CD4-positive, alpha-beta T cell (primary cell): ENCODE measurements at regions not wholly inside any gene's neighbourhood (a gene's known extent, or its start where the extent isn't known, plus 50 kb on each side); places are given as distances from the start of the nearest gene placed in this dataset.
"Not testable (repeated sequence)": the region's sequence is repeated elsewhere in the genome, so short reads cannot be mapped to it uniquely, and the experiment has no call there.

Experiments
- ATAC-seq: fragments of 200-7000 bp; cut with Tn5 transposase; one replicate; pipeline ENCODE4 v1.10.0; 2022; ENCODE audit warnings: mild to moderate bottlenecking; ENCODE audit not compliant: poor library complexity
- CTCF ChIA-PET: fragments of 350-600 bp; sonication (Branson Sonifier 250); formaldehyde crosslinking; loops from one replicate; lab custom pipeline; 2021; ENCODE audit warnings: antibody characterized with exemption, inconsistent platforms; lab: Charles Lee
- POLR2A ChIA-PET: fragments of 350-600 bp; sonication (Branson Sonifier 250); formaldehyde crosslinking; loops from one replicate; lab custom pipeline; 2021; ENCODE audit warnings: antibody characterized with exemption, inconsistent platforms; lab: Charles Lee
- DNase-seq, 14 experiments: peaks; one replicate each; pipeline ENCODE4 v3.0.0-alpha.2; 2013 to 2020; ENCODE audit warnings: mixed read lengths in 2 of 14
- H3K27ac ChIP-seq, 2 donors: one replicate each; pipeline versions ENCODE4 v1.5.1 to v1.7.0; 2013; ENCODE audit warnings: low read length in 2 of 2, low read depth in 1 of 2, mild to moderate bottlenecking in 1 of 2
- H3K27me3 ChIP-seq, 2 experiments: 1 replicate in 1 of 2; 2 replicates in 1 of 2; pipeline versions ENCODE4 v1.6.1 to v1.7.0; 2013; ENCODE audit warnings: low read length in 2 of 2, control low read depth in 1 of 2, mild to moderate bottlenecking in 1 of 2, moderate library complexity in 1 of 2; ENCODE audit not compliant: insufficient read depth in 2 of 2, control insufficient read depth in 1 of 2
- H3K36me3 ChIP-seq: one replicate; pipeline ENCODE4 v1.6.1; 2013; ENCODE audit warnings: low read length, control low read depth; ENCODE audit not compliant: insufficient read depth
- H3K4me1 ChIP-seq: one replicate; pipeline ENCODE4 v1.6.1; 2013; ENCODE audit warnings: low read length, control low read depth; ENCODE audit not compliant: insufficient read depth
- H3K4me3 ChIP-seq: one replicate; pipeline ENCODE4 v1.5.1; 2013; ENCODE audit warnings: mild to moderate bottlenecking, low read length, moderate library complexity
- H3K9me3 ChIP-seq, 2 experiments: 1 replicate in 1 of 2; 2 replicates in 1 of 2; pipeline versions ENCODE4 v1.6.1 to v1.7.0; 2013; ENCODE audit warnings: low read length in 2 of 2, mild to moderate bottlenecking in 2 of 2, control low read depth in 1 of 2, moderate library complexity in 1 of 2; ENCODE audit not compliant: control insufficient read depth in 1 of 2, insufficient read depth in 1 of 2
- H3K27ac Mint-ChIP-seq: one replicate; pipeline ENCODE4 v1.8.0; 2020; ENCODE audit warnings: mixed read lengths
- H3K27me3 Mint-ChIP-seq: one replicate; pipeline ENCODE4 v1.8.0; 2021; ENCODE audit warnings: mixed read lengths
- H3K36me3 Mint-ChIP-seq: one replicate; pipeline ENCODE4 v1.8.0; 2021; ENCODE audit warnings: low read depth, mixed read lengths
- H3K4me1 Mint-ChIP-seq: one replicate; pipeline ENCODE4 v1.8.0; 2021; ENCODE audit warnings: low read depth, mixed read lengths
- H3K4me3 Mint-ChIP-seq: one replicate; pipeline ENCODE4 v1.8.0; 2020; ENCODE audit warnings: mild to moderate bottlenecking, mixed read lengths
- H3K9me3 Mint-ChIP-seq: one replicate; pipeline ENCODE4 v1.8.0; 2020; ENCODE audit warnings: mixed read lengths
- intact Hi-C, 2 experiments: fragments of 100-400 bp; cut with DNase I in 1 of 2; cut with micrococcal nuclease in 1 of 2; formaldehyde crosslinking; loops; one replicate each; pipeline versions ENCODE4 v1.15.1 to v1.9.0; 2023 to 2025; cut with DNase I, micrococcal nuclease
- TF ChIP-seq, protein P1 (sequence below): fragments of 200-600 bp; IDR thresholded peaks from one replicate; pipeline ENCODE4 v1.8.0; 2022; ENCODE audit warnings: antibody characterized with exemption, mild to moderate bottlenecking

DNA sequence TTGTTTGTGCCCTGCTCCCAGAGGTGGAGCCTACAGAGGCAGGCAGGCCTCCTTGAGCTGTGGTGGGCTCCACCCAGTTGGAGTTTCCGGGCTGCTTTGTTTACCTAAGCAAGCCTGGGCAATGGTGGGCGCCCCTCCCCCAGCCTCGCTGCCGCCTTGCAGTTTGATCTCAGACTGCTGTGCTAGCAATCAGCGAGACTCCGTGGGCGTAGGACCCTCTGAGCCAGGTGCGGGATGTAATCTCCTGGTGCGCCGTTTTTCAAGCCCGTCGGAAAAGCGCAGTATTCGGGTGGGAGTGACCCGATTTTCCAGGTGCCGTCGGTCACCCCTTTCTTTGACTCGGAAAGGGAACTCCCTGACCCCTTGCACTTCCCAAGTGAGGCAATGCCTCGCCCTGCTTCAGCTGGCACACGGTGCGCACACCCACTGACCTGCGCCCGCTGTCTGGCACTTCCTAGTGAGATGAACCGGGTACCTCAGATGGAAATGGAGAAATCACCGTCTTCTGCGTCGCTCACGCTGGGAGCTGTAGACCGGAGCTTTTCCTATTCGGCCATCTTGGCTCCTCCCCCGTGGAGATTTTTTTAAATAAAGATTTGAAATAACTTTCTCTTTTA, 189.2 kb upstream of the WSB1 start:
- POLR2A ChIA-PET, intact Hi-C loops, H3K36me3 ChIP-seq, H3K4me3 Mint-ChIP-seq, H3K9me3 ChIP-seq, H3K27ac Mint-ChIP-seq, DNase-seq, H3K9me3 Mint-ChIP-seq, H3K27me3 ChIP-seq, H3K27ac ChIP-seq, H3K4me1 ChIP-seq, H3K27me3 Mint-ChIP-seq, H3K36me3 Mint-ChIP-seq, H3K4me1 Mint-ChIP-seq, H3K4me3 ChIP-seq, CTCF ChIA-PET, ATAC-seq: not testable (repeated sequence)

DNA sequence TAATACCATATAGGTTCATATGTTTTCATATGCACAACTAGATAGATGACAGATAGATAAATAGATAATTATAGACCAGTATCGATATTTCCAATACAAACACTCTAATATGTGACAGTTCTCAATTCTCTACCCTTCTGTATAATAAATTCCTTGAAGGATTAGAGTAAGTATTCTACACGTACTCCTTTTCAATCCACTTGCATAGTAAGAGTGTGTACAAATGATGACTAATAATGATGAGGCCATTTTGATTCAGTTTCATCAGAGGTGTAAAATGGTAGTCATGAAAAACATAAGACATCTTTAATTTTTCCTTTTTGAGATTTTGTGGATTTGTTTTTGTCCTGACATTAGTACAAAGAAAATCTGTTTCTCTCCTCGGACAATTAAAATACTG, 188.3 kb upstream of the WSB1 start:
- DNase-seq (no peak), ATAC-seq (no peak)
- Histone ChIP-seq H3K4me3 (no peak overlapping the region), H3K27me3 (peaks cover 0 to 4% of the 10 kb centered on the region in 2 experiments), H3K27ac (no peak overlapping the region), H3K36me3 (no peaks in the 10 kb centered on the region), H3K9me3 (no peaks in the 10 kb centered on the region), H3K4me1 (no peaks in the 10 kb centered on the region)
- no peaks in the 10 kb centered on the region for H3K9me3 Mint-ChIP-seq
- H3K4me3 Mint-ChIP-seq = no peak overlapping the region
- intact Hi-C loops = no loop called here
- H3K36me3 Mint-ChIP-seq = no peaks in the 10 kb centered on the region
- no peaks in the 10 kb centered on the region for H3K4me1 Mint-ChIP-seq
- no peak overlapping the region for H3K27ac Mint-ChIP-seq
- CTCF ChIA-PET = no interaction called here
- TF ChIP-seq, protein P1, sequence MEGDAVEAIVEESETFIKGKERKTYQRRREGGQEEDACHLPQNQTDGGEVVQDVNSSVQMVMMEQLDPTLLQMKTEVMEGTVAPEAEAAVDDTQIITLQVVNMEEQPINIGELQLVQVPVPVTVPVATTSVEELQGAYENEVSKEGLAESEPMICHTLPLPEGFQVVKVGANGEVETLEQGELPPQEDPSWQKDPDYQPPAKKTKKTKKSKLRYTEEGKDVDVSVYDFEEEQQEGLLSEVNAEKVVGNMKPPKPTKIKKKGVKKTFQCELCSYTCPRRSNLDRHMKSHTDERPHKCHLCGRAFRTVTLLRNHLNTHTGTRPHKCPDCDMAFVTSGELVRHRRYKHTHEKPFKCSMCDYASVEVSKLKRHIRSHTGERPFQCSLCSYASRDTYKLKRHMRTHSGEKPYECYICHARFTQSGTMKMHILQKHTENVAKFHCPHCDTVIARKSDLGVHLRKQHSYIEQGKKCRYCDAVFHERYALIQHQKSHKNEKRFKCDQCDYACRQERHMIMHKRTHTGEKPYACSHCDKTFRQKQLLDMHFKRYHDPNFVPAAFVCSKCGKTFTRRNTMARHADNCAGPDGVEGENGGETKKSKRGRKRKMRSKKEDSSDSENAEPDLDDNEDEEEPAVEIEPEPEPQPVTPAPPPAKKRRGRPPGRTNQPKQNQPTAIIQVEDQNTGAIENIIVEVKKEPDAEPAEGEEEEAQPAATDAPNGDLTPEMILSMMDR = no peak
- H3K27me3 Mint-ChIP-seq = peaks cover 6% of the 10 kb centered on the region
- POLR2A ChIA-PET = no interaction called here

DNA sequence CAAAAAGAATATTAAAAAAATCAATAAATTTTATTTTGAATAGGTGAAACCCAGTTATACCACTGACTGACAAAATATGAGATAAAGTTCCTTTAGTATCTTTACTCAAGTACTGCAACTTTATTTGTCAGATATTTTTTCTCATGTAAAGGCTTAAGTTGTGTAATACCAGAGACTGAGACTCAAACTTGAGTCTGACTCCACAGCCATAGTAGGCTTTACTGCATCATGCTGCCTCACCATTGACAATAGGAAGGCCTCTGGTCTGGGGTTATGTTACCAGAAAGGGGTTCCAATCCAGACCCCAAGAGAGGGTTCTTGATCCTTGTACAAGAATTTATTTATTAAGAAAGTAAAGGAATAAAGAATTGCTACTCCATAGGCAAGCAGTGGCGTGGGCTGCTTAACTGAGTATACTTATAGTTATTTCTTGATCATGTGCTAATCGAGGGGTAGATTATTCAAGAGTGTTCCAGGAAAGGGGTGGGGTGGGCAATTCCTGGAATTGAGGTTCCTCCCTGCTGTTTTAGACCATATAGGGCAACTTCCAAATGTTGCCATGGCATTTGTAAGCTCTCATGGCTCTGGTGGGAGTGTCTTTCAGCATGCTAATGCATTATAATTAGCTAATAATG, 187.4 kb upstream of the WSB1 start:
- Histone ChIP-seq H3K27me3 (peaks cover 0 to 4% of the 10 kb centered on the region in 2 experiments), H3K4me1 (no peaks in the 10 kb centered on the region), H3K9me3 (no peaks in the 10 kb centered on the region), H3K27ac (no peak overlapping the region), H3K4me3 (no peak overlapping the region), H3K36me3 (no peaks in the 10 kb centered on the region)
- Mint-ChIP-seq H3K9me3 (no peaks in the 10 kb centered on the region), H3K27me3 (peaks cover 8% of the 10 kb centered on the region), H3K4me3 (no peak overlapping the region), H3K27ac (no peak overlapping the region), H3K4me1 (no peaks in the 10 kb centered on the region), H3K36me3 (no peaks in the 10 kb centered on the region)
- CTCF ChIA-PET = no interaction called here
- intact Hi-C loops = no loop called here
- DNase-seq (no peak), ATAC-seq (no peak)
- TF ChIP-seq, protein P1 = no peak
- POLR2A ChIA-PET = no interaction called here

DNA sequence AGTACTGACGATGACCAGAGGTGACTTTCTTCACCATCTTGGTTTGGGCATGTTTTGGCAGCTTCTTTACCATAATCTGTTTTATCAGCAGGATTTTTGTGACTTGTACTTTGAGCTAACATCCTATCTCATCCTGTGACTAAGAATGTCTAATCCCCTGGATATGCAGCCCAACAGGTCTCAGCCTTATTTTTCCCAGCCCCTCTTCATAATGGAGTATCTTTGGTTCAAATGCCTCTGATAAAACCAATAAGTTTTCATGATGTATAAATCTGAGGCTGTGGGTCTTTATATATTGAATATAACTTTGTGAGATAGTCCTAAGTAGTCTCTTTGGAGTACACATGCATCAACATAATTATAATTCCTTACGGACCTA, 186.9 kb upstream of the WSB1 start:
- Mint-ChIP-seq H3K4me1 (no peaks in the 10 kb centered on the region), H3K27me3 (peaks cover 13% of the 10 kb centered on the region), H3K9me3 (no peaks in the 10 kb centered on the region), H3K27ac (no peak overlapping the region), H3K4me3 (no peak overlapping the region), H3K36me3 (no peaks in the 10 kb centered on the region)
- ATAC-seq (no peak), DNase-seq (no peak)
- Histone ChIP-seq H3K4me3 (no peak overlapping the region), H3K27me3 (peaks cover 0 to 6% of the 10 kb centered on the region in 2 experiments), H3K27ac (no peak overlapping the region), H3K36me3 (no peaks in the 10 kb centered on the region), H3K9me3 (no peaks in the 10 kb centered on the region), H3K4me1 (no peaks in the 10 kb centered on the region)
- CTCF ChIA-PET = no interaction called here
- intact Hi-C loops = no loop called here
- TF ChIP-seq, protein P1 = no peak
- POLR2A ChIA-PET = no interaction called here

DNA sequence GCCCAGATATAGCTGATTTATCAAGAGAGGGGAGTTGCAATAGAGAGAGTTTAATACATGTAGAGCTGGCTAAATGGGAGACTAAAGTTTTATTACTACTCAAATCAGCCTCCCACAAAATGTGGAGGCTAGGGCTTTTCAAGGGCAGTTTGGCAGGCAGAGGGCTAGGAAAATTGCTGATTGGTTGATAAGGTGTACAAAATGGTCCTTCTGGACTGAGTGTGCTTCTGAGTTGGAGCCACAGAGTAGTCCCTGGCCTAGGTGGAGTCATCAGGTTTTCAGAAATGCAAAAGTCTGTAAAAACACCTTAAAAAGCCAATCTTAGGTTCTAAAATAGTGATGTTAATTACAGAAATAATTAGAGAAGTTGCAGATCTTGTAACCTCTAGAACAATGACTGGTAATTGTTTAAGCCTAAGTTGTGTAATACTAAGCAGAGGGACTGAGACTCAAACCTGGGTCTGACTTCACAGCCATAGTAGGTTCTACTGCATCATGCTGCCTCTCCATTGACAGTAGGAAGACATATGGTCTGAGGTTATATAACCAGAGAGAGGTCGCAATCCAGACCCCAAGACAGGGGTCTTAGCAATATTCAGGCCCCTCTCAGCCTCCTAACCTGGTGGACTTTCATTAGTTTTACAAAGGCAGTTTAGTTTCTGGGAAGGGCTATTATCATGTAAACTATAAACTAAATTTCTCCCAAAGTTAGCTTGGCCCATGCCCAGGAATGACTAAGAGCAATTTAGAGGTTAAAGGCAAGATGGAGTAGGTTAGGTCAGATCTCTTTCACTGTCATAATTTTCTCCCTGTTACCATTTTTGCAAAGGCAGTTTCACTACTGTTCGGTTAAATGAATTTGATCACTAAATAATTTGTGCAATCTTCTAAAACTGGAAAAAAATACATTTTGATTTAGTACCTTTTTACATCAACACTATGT, 186.3 kb upstream of the WSB1 start:
- CTCF ChIA-PET, H3K36me3 ChIP-seq, H3K27ac Mint-ChIP-seq, ATAC-seq, H3K4me3 ChIP-seq, H3K4me1 Mint-ChIP-seq, DNase-seq, intact Hi-C loops, H3K9me3 Mint-ChIP-seq, POLR2A ChIA-PET, H3K4me3 Mint-ChIP-seq, H3K27ac ChIP-seq, H3K36me3 Mint-ChIP-seq, H3K27me3 ChIP-seq, H3K9me3 ChIP-seq, H3K4me1 ChIP-seq: not testable (repeated sequence)
- peaks cover 17% of the 10 kb centered on the region for H3K27me3 Mint-ChIP-seq
